ENCODE measurements at regions not wholly inside any gene's neighbourhood (a gene's known extent, or its start where the extent isn't known, plus 50 kb on each side); places are given as distances from the start of the nearest gene placed in this dataset.

- peaks cover 32% of the 10 kb centered on the region for H3K36me3 ChIP-seq (ENCODE audit: control insufficient read depth, insufficient read depth, low read length)
- H3K27ac ChIP-seq (ENCODE audit: low read depth, low read length, severe bottlenecking): no peak overlapping the region
- no CpG with 5 or more reads among the region's 2 CpGs for WGBS, 2 experiments (ENCODE audit: insufficient coverage in 2 of 2)
- H3K4me1 ChIP-seq (ENCODE audit: control insufficient read depth, insufficient read depth, low read length, poor library complexity, severe bottlenecking): peaks cover 2% of the 10 kb centered on the region
- H3K9me3 ChIP-seq (ENCODE audit: control insufficient read depth, low read length): no peaks in the 10 kb centered on the region
- no peak overlapping the region for H3K4me3 ChIP-seq (ENCODE audit: extremely low read depth, insufficient read depth, low read length, poor library complexity, severe bottlenecking)
Measured at GRCh38 chrX:10083809-10084208, 73.0 kb upstream of the CLCN4 start.

- Histone ChIP-seq H3K27ac (ENCODE audit: low read depth, low read length, severe bottlenecking) (no peak overlapping the region), H3K36me3 (ENCODE audit: control insufficient read depth, insufficient read depth, low read length) (peaks cover 25% of the 10 kb centered on the region), H3K9me3 (ENCODE audit: control insufficient read depth, low read length) (no peaks in the 10 kb centered on the region), H3K4me1 (ENCODE audit: control insufficient read depth, insufficient read depth, low read length, poor library complexity, severe bottlenecking) (peaks cover 2% of the 10 kb centered on the region), H3K4me3 (ENCODE audit: extremely low read depth, insufficient read depth, low read length, poor library complexity, severe bottlenecking) (no peak overlapping the region)
- WGBS, 2 experiments (ENCODE audit: insufficient coverage in 2 of 2): no CpG with 5 or more reads among the region's 1 CpG
Measured at GRCh38 chrX:10085223-10085622, 71.6 kb upstream of the CLCN4 start.

- Histone ChIP-seq H3K4me3 (ENCODE audit: extremely low read depth, insufficient read depth, low read length, poor library complexity, severe bottlenecking) (no peak overlapping the region), H3K9me3 (ENCODE audit: control insufficient read depth, low read length) (no peaks in the 10 kb centered on the region)
- WGBS, 2 experiments (ENCODE audit: insufficient coverage in 2 of 2): 93 to 97% methylated on average over 3 to 5 of the region's 8 CpGs
Measured at GRCh38 chrX:10086676-10087075, 70.1 kb upstream of the CLCN4 start.

GRCh38 chrX:10087391-10087790, 69.4 kb upstream of the CLCN4 start:
- Histone ChIP-seq H3K4me3 (ENCODE audit: extremely low read depth, insufficient read depth, low read length, poor library complexity, severe bottlenecking) (no peak overlapping the region), H3K9me3 (ENCODE audit: control insufficient read depth, low read length) (no peaks in the 10 kb centered on the region), H3K36me3 (ENCODE audit: control insufficient read depth, insufficient read depth, low read length) (peaks cover 34% of the 10 kb centered on the region), H3K4me1 (ENCODE audit: control insufficient read depth, insufficient read depth, low read length, poor library complexity, severe bottlenecking) (peaks cover 2% of the 10 kb centered on the region), H3K27ac (ENCODE audit: low read depth, low read length, severe bottlenecking) (no peak overlapping the region)
- whole genome bisulfite sequencing, 2 experiments (ENCODE audit: insufficient coverage in 2 of 2): 98 to 100% methylated on average over 1 to 7 of the region's 9 CpGs

More at GRCh38 chrX:10086676-10087075, 70.1 kb upstream of the CLCN4 start:
- H3K4me1 ChIP-seq (ENCODE audit: control insufficient read depth, insufficient read depth, low read length, poor library complexity, severe bottlenecking): peaks cover 2% of the 10 kb centered on the region
- H3K27ac ChIP-seq (ENCODE audit: low read depth, low read length, severe bottlenecking): no peak overlapping the region
- H3K36me3 ChIP-seq (ENCODE audit: control insufficient read depth, insufficient read depth, low read length): peaks cover 26% of the 10 kb centered on the region

- Histone ChIP-seq H3K4me3 (ENCODE audit: extremely low read depth, insufficient read depth, low read length, poor library complexity, severe bottlenecking) (no peak overlapping the region), H3K36me3 (ENCODE audit: control insufficient read depth, insufficient read depth, low read length) (peaks cover 50% of the 10 kb centered on the region)
Measured at GRCh38 chrX:10089378-10089795, 67.4 kb upstream of the CLCN4 start.

GRCh38 chrX:10090319-10090718, 66.5 kb upstream of the CLCN4 start:
- WGBS, 2 experiments (ENCODE audit: insufficient coverage in 2 of 2): 94 to 100% methylated on average over 5 of the region's 11 CpGs
- Histone ChIP-seq H3K27ac (ENCODE audit: low read depth, low read length, severe bottlenecking) (no peak overlapping the region), H3K4me3 (ENCODE audit: extremely low read depth, insufficient read depth, low read length, poor library complexity, severe bottlenecking) (no peak overlapping the region), H3K36me3 (ENCODE audit: control insufficient read depth, insufficient read depth, low read length) (peaks cover 56% of the 10 kb centered on the region), H3K9me3 (ENCODE audit: control insufficient read depth, low read length) (no peaks in the 10 kb centered on the region), H3K4me1 (ENCODE audit: control insufficient read depth, insufficient read depth, low read length, poor library complexity, severe bottlenecking) (no peaks in the 10 kb centered on the region)

More at GRCh38 chrX:10089378-10089795, 67.4 kb upstream of the CLCN4 start:
- no peaks in the 10 kb centered on the region for H3K4me1 ChIP-seq (ENCODE audit: control insufficient read depth, insufficient read depth, low read length, poor library complexity, severe bottlenecking)
- H3K9me3 ChIP-seq (ENCODE audit: control insufficient read depth, low read length): no peaks in the 10 kb centered on the region
- WGBS, 2 experiments (ENCODE audit: insufficient coverage in 2 of 2): 86% methylated on average over 1 of the region's 3 CpGs; no CpG with 5 or more reads in 1 of the 2 experiments
- no peak overlapping the region for H3K27ac ChIP-seq (ENCODE audit: low read depth, low read length, severe bottlenecking)

GRCh38 chrX:10095246-10095645, 61.5 kb upstream of the CLCN4 start:
- no peaks in the 10 kb centered on the region for H3K9me3 ChIP-seq (ENCODE audit: control insufficient read depth, low read length)
- 94 to 100% methylated on average over 4 to 8 of the region's 9 CpGs for WGBS, 2 experiments (ENCODE audit: insufficient coverage in 2 of 2)
- no peak overlapping the region for H3K4me3 ChIP-seq (ENCODE audit: extremely low read depth, insufficient read depth, low read length, poor library complexity, severe bottlenecking)
- no peaks in the 10 kb centered on the region for H3K4me1 ChIP-seq (ENCODE audit: control insufficient read depth, insufficient read depth, low read length, poor library complexity, severe bottlenecking)
- H3K36me3 ChIP-seq (ENCODE audit: control insufficient read depth, insufficient read depth, low read length): peaks cover 67% of the 10 kb centered on the region
- H3K27ac ChIP-seq (ENCODE audit: low read depth, low read length, severe bottlenecking): no peak overlapping the region

GRCh38 chrX:10095698-10096432, 60.9 kb upstream of the CLCN4 start:
- Histone ChIP-seq H3K9me3 (ENCODE audit: control insufficient read depth, low read length) (no peaks in the 10 kb centered on the region), H3K27ac (ENCODE audit: low read depth, low read length, severe bottlenecking) (no peak overlapping the region), H3K4me1 (ENCODE audit: control insufficient read depth, insufficient read depth, low read length, poor library complexity, severe bottlenecking) (no peaks in the 10 kb centered on the region), H3K4me3 (ENCODE audit: extremely low read depth, insufficient read depth, low read length, poor library complexity, severe bottlenecking) (no peak overlapping the region), H3K36me3 (ENCODE audit: control insufficient read depth, insufficient read depth, low read length) (peaks cover 68% of the 10 kb centered on the region)
- no CpG with 5 or more reads among the region's 5 CpGs for WGBS, 2 experiments (ENCODE audit: insufficient coverage in 2 of 2)

GRCh38 chrX:10098270-10098713, 58.5 kb upstream of the CLCN4 start:
- Histone ChIP-seq H3K4me1 (ENCODE audit: control insufficient read depth, insufficient read depth, low read length, poor library complexity, severe bottlenecking) (no peaks in the 10 kb centered on the region), H3K36me3 (ENCODE audit: control insufficient read depth, insufficient read depth, low read length) (peaks cover 61% of the 10 kb centered on the region), H3K27ac (ENCODE audit: low read depth, low read length, severe bottlenecking) (no peak overlapping the region), H3K4me3 (ENCODE audit: extremely low read depth, insufficient read depth, low read length, poor library complexity, severe bottlenecking) (no peak overlapping the region), H3K9me3 (ENCODE audit: control insufficient read depth, low read length) (peaks cover 5% of the 10 kb centered on the region)
- 100% methylated on average over 1 of the region's 10 CpGs; no CpG with 5 or more reads in 1 of the 2 experiments for WGBS, 2 experiments (ENCODE audit: insufficient coverage in 2 of 2)

GRCh38 chrX:10099411-10099810, 57.4 kb upstream of the CLCN4 start:
- H3K4me1 ChIP-seq (ENCODE audit: control insufficient read depth, insufficient read depth, low read length, poor library complexity, severe bottlenecking): no peaks in the 10 kb centered on the region
- WGBS, 2 experiments (ENCODE audit: insufficient coverage in 2 of 2): 100% methylated on average over 5 of the region's 5 CpGs; no CpG with 5 or more reads in 1 of the 2 experiments
- H3K4me3 ChIP-seq (ENCODE audit: extremely low read depth, insufficient read depth, low read length, poor library complexity, severe bottlenecking): no peak overlapping the region
- H3K27ac ChIP-seq (ENCODE audit: low read depth, low read length, severe bottlenecking): no peak overlapping the region
- H3K9me3 ChIP-seq (ENCODE audit: control insufficient read depth, low read length): peaks cover 5% of the 10 kb centered on the region
- peaks cover 50% of the 10 kb centered on the region for H3K36me3 ChIP-seq (ENCODE audit: control insufficient read depth, insufficient read depth, low read length)

- Histone ChIP-seq H3K9me3 (ENCODE audit: control insufficient read depth, low read length) (peaks cover 5% of the 10 kb centered on the region), H3K36me3 (ENCODE audit: control insufficient read depth, insufficient read depth, low read length) (peaks cover 44% of the 10 kb centered on the region), H3K27ac (ENCODE audit: low read depth, low read length, severe bottlenecking) (no peak overlapping the region), H3K4me3 (ENCODE audit: extremely low read depth, insufficient read depth, low read length, poor library complexity, severe bottlenecking) (no peak overlapping the region), H3K4me1 (ENCODE audit: control insufficient read depth, insufficient read depth, low read length, poor library complexity, severe bottlenecking) (no peaks in the 10 kb centered on the region)
- no CpG with 5 or more reads among the region's 5 CpGs for WGBS, 2 experiments (ENCODE audit: insufficient coverage in 2 of 2)
Measured at GRCh38 chrX:10101269-10101668, 55.5 kb upstream of the CLCN4 start.

All from mesodermal cell (in vitro differentiated cells).